Fibroblast of villous mesenchyme (primary cell): ENCODE measurements at regions not wholly inside any gene's neighbourhood (a gene's known extent, or its start where the extent isn't known, plus 50 kb on each side); places are given as distances from the start of the nearest gene placed in this dataset.

ENCODE experiments used
- DNase-seq: peaks from one replicate; pipeline ENCODE4 v3.0.0-alpha.2; 2010; ENCODE audit warnings: low read depth
- H3K4me3 ChIP-seq: 2 replicates; pipeline ENCODE4 v1.5.1; 2011; ENCODE audit warnings: low read depth, mild to moderate bottlenecking, low read length
- CTCF ChIP-seq: IDR thresholded peaks from 2 replicates; pipeline ENCODE4 v1.5.1; 2012; ENCODE audit warnings: low read depth, mild to moderate bottlenecking, low read length; ENCODE audit not compliant: insufficient read depth

DNA sequence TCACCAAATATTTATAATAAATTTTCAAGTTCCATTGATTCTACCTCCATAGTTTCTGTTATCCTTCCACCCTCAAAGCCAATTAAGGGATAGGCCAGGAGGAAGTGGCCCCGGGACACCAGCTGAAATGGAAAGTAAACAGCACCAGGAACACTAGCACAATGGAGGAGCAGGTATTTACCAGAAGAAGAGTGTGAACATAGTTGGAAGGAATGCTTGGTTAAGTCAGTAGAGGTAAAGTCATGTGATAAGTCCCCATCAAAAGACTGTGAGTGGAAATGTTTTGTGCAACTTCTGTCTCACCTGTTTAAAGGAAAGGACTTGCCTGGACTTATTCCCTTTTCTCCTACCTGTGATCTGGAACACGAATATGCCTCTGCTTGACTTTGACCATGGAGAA is 146.7 kb upstream of the RAI14 start:
- TF ChIP-seq CTCF: no peak
- DNase-seq: no peak
- H3K4me3 ChIP-seq: no peak overlapping the region

- DNase-seq: no peak
- no peak overlapping the region for H3K4me3 ChIP-seq
- no peak for TF ChIP-seq CTCF
Measured at GRCh38 chr5:34510002-34510401, 146.1 kb upstream of the RAI14 start.

DNA sequence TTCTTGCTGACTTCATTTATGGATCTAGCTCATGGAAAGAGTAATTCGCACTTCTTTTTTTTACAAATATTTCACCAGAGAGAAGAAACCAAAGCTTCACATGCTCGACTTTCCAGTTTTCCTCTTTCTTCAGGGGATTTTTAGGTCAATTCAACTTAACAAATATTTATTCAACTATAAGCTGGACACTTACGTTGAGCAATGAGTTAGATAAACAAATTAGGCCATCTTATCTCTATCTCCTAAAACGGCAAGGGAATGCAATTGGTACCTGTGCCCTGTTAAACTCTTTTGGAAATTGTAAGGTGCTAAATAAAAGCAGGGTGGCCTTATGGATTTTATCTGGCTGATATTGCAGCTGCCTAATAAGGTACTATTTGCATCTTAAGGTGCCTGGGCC is 145.1 kb upstream of the RAI14 start:
- TF ChIP-seq CTCF: no peak
- H3K4me3 ChIP-seq: no peak overlapping the region

DNA sequence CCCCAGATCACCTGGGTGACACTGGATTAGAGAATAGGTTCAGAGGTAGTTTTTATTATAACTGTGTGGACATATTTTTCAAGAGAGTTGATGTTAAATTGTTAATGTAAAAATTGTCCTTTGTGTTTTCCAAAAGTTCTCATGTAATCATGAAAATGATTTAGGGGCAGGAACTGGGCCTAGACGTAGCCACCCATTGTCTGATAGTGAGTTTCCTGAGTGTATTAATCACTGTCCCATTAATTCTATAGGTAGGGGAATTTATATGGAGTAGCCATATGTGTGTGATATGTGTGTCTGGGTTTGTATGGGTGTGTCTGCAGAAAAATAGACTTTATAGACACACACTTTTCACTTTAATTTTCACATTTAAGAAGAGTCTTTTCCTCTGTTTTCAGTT is 144.6 kb upstream of the RAI14 start:
- DNase-seq: no peak
- TF ChIP-seq CTCF: no peak
- no peak overlapping the region for H3K4me3 ChIP-seq

More for the DNA sequence above, 145.1 kb upstream of the RAI14 start:
- DNase-seq: peak; percentile 55

- DNase-seq: peak; percentile 72
- no peak for TF ChIP-seq CTCF
Measured at GRCh38 chr5:34511915-34512314, 144.2 kb upstream of the RAI14 start.

DNA sequence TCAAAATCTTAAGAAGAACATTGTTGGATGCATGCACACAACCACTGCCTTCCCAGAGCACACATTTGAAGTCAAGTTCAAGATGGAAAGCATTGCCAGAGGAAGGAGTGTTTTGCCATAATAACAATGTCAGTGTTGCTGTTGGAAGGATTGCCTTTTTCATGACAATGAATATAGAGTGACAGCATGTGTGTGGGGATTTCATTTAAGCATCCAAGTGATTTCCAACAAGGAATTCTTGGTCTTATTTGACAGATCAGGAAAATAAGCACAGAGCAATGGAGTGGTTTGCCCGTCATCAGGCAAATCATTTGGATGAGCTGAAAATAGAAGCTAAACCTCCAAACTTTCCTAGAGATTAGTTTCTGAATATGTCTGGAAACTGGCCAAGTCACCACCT is 140.0 kb upstream of the RAI14 start:
- no peak overlapping the region for H3K4me3 ChIP-seq
- no peak for TF ChIP-seq CTCF
- no peak for DNase-seq

More at GRCh38 chr5:34511915-34512314, 144.2 kb upstream of the RAI14 start:
- no peak overlapping the region for H3K4me3 ChIP-seq

GRCh38 chr5:34516686-34517085 is 139.4 kb upstream of the RAI14 start:
- peak; percentile 60 for DNase-seq
- H3K4me3 ChIP-seq: no peak overlapping the region
- TF ChIP-seq CTCF: no peak
